ENCODE measurements at regions not wholly inside any gene's neighbourhood (a gene's known extent, or its start where the extent isn't known, plus 50 kb on each side); places are given as distances from the start of the nearest gene placed in this dataset.
"Not testable (repeated sequence)": the region's sequence is repeated elsewhere in the genome, so short reads cannot be mapped to it uniquely, and the experiment has no call there.

DNA sequence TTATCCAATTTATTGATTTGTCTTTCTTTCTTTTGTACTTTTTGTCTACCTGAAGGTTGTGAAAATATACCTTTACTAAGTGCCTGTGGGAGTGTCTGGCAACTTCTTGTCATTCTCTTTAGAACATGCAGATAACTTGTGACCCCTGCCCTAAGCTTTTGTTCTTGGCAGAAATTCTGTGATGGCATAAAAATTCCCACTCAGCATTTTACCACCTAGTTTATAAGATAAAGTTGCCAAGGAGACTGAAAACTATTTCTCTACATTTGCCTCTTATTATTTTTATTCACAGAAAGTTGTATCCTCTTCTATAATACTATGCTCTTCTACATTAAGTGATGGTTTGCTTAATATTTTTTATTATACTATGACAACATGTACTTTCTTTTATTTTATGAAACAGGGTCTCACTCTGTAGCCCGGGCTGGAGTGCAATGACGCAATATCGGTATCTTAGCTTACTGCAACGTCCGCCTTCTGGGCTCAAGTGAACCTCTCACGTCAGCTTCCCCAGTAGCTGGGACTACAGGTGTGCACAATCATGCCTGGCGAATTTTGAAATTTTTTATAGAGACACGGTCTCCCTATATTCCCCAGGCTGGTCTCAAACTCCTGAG, 683.5 kb downstream of the ANKRD7 start:
- DNase-seq: no peak

DNA sequence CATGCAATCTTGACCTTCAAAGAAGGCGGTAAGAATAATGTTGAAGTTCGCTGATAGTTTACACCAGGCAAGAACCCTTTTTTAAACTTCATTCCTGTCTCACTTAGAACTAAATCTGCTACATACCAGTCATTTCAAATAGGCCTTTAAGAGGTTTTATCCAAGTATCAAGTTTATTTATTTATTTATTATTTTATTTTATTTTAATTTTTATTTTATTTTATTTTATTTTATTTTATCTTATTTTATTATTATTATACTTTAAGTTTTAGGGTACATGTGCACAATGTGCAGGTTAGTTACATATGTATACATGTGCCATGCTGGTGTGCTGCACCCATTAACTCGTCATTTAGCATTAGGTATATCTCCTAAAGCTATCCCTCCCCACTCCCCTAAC, 691.6 kb downstream of the ANKRD7 start:
- not testable (repeated sequence) for DNase-seq

DNA sequence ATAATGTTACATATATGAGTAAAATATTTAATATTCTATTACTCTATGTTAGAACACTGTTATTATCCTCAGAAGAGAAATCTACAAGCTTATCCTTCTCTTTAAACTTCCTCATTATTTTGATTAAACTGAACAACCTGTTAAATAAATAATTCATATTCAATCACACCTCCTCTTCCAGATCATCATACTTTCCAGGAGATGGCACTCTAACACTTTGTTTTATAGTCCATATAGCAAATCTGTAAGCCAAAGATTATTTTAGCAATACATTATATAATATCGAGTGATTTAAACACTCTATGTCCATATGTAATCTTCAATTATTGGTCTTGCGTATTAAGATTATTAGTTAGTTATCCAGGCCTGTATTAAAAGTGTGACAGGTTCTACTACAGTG, 694.1 kb downstream of the ANKRD7 start:
- DNase-seq: no peak

GRCh38 chr7:118938845-118939244, 714.3 kb downstream of the ANKRD7 start:
- DNase-seq: no peak

DNA sequence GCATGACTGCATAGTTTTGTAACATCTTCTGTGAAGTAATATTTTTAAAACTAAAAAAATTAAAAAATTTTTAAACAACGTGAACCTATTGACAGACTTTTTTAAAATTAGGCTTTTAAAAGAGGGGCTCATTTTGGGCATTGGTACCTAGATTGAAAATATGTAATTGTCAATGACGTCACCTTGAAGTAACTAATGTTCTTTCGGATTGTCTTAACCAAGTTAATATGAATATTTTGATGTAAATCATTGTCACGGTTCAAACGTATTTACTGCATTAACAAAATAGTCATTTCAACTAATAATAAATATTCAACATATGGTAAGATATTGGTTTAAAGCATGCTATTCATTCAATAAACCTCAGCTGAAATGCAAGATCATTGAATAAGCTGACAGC, 719.8 kb downstream of the ANKRD7 start:
- DNase-seq: no peak

GRCh38 chr7:118945911-118946682, 721.6 kb downstream of the ANKRD7 start:
- DNase-seq: no peak

DNA sequence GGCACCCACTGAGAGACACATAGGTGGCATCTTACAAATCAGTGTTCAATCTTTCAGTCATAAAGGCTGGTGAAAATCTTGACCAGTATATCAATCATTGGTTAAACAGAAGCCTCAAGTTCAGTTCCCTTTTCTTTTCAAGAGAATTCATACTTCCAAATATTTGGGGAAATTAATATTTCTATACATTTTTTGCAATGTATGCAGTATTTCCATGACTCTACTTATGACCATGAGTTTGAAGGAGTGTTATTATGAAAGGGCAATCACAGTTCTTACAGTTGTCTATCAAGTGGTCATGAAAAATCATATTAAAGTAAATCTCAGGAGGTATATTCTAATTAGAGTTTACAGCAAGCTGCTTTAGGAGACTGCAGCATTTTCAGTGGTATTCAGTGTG, 724.0 kb downstream of the ANKRD7 start:
- DNase-seq: no peak

DNA sequence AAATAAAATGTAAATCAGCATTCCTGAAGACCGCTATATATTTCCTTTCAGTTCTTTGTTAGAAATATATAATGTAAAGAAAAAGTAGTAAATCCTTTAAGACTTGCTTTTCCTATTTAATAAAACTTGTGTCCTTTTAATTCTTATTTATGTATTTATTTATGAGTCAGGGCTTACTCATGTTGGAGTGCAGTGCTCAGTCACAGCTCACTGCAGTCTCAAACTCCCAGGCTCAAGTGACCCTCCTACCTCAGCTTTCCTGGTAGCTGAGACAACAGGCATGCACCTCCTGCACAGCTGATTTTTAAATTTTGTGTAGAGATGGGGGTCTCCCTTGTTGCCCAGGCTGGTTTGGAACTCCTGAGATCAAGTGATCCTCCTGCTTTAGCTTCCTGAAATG, 724.5 kb downstream of the ANKRD7 start:
- no peak for DNase-seq

DNA sequence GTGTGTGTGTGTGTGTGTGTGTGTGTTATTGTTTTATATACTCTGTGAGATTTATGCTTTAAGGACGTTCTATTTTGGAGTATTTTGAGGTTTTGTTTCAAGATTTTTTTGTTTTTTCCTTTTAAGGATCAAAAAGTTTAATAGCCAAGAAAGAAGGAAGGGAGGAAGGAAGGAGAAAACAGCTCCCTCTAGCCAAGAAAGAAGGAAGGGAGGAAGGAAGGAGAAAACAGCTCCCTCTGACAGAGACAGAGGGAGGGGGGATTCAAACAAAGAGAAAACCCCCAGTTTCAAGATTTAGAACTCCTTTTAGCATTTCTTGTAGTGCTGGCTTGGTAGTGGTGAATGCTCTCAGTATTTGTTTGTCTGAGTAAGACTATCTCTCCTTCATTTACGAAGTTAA, 731.8 kb downstream of the ANKRD7 start:
- DNase-seq: not testable (repeated sequence)

GRCh38 chr7:118969370-118969769, 744.9 kb downstream of the ANKRD7 start:
- DNase-seq: no peak

- DNase-seq: no peak
Measured at GRCh38 chr7:118971706-118972105, 747.2 kb downstream of the ANKRD7 start.

DNA sequence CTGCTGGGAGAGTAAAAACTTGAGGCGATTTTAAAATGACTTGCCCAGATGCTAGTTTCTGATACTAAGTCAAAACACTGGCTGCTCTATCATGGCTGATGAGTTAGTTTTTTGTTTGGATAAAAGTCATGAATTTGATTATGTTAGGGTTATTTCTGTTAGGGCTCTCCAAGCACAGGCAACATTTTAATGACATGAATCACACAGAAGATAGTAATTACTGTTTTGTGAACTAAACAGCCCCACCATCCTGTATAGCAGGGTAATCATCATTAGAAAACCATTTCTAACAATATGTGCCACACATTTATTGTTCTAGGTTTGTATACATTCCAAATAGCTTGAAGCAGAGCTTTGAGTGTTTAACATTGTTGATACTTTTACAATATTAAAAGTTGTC, 750.3 kb downstream of the ANKRD7 start:
- no peak for DNase-seq

GRCh38 chr7:118995350-118995749, 770.8 kb downstream of the ANKRD7 start:
- DNase-seq: no peak

DNA sequence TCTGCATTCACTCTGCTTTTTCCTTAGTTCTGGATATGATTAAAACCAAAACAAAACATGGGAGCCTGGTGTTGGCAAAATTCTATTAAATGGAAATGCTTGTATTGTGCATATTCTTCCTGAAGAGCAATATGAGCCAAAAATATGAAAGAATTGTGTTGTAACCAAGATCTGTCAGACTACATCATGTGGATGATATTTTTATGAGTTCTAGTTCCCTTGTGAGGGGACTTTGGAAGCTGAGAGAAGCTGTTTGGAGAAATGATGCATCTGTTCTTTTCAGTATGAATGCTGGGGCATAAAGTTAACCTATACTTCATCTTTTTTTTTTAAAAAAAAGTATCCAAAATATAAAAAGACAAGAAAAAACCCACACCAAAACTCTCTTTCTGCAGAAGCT, 782.7 kb downstream of the ANKRD7 start:
- DNase-seq: no peak

GRCh38 chr7:119010635-119011034, 786.1 kb downstream of the ANKRD7 start:
- DNase-seq: no peak

DNA sequence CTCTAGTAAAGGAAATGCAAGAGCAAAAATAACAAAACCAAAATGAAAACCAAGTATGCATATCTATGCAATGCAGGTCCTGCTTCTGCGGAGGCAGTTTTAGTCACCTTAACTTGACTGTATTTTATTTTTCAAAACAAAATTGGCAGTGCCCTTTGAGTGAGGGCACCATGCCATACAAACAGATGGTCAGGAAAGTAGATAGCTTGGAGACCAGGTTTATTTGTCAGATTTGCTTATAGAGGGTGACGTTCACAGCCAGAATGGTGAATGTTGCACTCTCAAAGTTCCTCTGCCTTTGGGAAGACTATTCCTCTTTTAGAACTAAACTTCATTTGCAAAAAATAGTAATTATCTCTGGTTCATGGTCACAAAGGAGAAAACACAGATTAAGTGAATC, 801.9 kb downstream of the ANKRD7 start:
- DNase-seq: no peak

- DNase-seq: no peak
Measured at GRCh38 chr7:119028736-119029135, 804.2 kb downstream of the ANKRD7 start.

DNA sequence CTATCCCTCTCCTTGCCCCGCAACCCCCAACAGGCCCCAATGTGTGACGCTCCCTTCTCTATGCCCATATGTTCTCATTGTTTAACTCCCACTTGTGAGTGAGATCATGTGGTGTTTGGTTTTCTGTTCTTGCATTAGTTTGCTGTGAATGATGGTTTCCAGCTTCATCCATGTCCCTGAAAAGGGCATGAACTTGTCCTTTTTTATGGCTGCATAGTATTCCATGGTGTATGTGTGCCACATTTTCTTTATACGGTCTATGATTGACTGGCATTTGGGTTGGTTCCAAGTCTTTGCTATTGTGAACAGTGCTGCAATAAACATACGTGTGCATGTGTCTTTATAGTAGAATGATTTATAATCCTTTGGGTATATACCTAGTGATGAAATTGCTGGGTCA, 807.6 kb downstream of the ANKRD7 start:
- not testable (repeated sequence) for DNase-seq

GRCh38 chr7:119033641-119034040, 809.1 kb downstream of the ANKRD7 start:
- DNase-seq: no peak

GRCh38 chr7:119037941-119038340, 813.4 kb downstream of the ANKRD7 start:
- no peak for DNase-seq

DNA sequence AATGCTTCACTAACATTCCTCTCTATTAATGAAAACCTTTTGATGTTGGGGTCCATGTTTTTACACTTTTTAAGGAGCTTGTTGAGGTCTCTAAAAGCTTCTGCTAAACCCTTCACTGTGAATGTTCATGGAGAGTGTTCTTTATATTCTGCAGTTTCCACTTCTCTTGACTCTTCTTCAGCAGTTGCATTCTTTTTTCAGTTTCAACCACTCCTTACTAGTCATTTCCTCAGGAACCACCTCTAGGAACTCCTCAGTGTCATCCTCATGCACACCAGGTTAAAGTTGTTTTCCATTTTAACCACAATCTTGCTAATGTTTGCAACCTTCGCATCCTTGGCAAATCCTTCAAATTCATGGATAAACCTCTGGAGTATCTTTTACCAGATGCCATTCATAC, 821.6 kb downstream of the ANKRD7 start:
- no peak for DNase-seq

- no peak for DNase-seq
Measured at GRCh38 chr7:119065966-119066365, 841.5 kb downstream of the ANKRD7 start.

DNA sequence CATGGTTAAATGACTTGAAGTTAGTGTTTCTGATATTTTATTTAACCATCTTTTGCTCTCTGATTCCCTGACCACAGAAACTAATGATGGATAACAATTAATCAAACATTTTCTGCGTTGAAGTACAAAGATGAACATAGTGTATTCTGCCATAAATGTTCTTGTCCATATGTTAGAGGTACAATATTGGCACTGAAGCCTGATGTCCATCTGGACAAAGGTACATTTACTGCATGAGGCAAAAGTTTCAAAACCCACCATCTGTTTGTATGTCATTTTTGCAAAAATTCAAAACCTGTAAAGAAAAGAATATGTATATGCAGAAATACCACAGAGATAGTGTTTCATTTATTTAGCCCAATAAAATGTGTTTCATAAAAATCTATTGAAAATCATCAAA, 861.5 kb downstream of the ANKRD7 start:
- no peak for DNase-seq

Data from amygdala (tissue), 56 donors.